ENCODE measurements at regions not wholly inside any gene's neighbourhood (a gene's known extent, or its start where the extent isn't known, plus 50 kb on each side); places are given as distances from the start of the nearest gene placed in this dataset.

DNA sequence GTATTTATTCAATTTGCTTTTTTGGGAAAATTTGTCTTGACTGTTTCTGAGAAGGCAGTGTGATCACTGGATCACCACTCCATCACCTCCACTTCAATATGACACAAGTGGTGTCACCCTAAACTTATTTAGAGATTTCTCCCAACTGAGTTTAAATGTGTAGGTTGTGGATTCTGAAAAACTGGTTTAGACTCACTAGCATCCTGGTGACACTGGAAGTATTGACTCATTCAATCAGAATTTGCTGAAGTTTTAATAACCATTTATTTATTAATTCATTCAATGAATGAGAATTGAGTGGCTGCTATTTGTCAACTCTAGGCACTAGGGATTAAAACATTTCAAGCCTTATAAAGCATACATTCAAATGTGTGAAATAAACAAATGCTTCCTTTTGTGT is 819.1 kb upstream of the EPHA5 start:
- DNase-seq (ENCODE audit: low read depth, low spot score) (no peak), FAIRE-seq (no peak)
- dilution Hi-C loops (cut with MboI; ENCODE audit: extremely low pct_ligation_motif_present, low sequenced_read_pairs), result no loop called here
- Histone ChIP-seq H3K27me3 (ENCODE audit: control insufficient read depth, extremely low read depth, insufficient read depth, low read length) (no peaks in the 10 kb centered on the region), H2AFZ (ENCODE audit: control insufficient read depth, low read length) (no peak overlapping the region), H3K4me1 (ENCODE audit: control insufficient read depth, extremely low read depth, insufficient read depth, low read length) (peaks cover 12% of the 10 kb centered on the region), H3K27ac (ENCODE audit: control insufficient read depth, insufficient read depth, low read length) (no peak overlapping the region), H3K9me3 (ENCODE audit: control insufficient read depth, low read depth, low read length) (no peaks in the 10 kb centered on the region), H3K79me2 (ENCODE audit: control insufficient read depth, insufficient read depth, low read length) (no peaks in the 10 kb centered on the region), H3K36me3 (ENCODE audit: control insufficient read depth in 2 of 2, extremely low read depth in 1 of 2, insufficient read depth in 2 of 2, low read length in 2 of 2) (no peaks in the 10 kb centered on the region), H3K9me1 (ENCODE audit: control insufficient read depth, extremely low read depth, insufficient read depth, low read length) (no peaks in the 10 kb centered on the region), H3K4me3 (ENCODE audit: control insufficient read depth in 2 of 3, extremely low read depth in 1 of 3, insufficient read depth in 2 of 3, low read depth in 1 of 3, low read length in 3 of 3) (no peak overlapping the region), H3K9ac (ENCODE audit: control insufficient read depth, extremely low read depth, insufficient read depth, low read length) (no peak overlapping the region), H4K20me1 (ENCODE audit: control insufficient read depth, extremely low read depth, insufficient read depth, low read length) (no peaks in the 10 kb centered on the region), H3K4me2 (ENCODE audit: control insufficient read depth, extremely low read depth, insufficient read depth, low read depth, low read length) (no peak overlapping the region)
- no peak for TF ChIP-seq EZH2 (IDR thresholded peaks at IDR 0.05; ENCODE audit: low read length)
- TF ChIP-seq, protein P1, sequence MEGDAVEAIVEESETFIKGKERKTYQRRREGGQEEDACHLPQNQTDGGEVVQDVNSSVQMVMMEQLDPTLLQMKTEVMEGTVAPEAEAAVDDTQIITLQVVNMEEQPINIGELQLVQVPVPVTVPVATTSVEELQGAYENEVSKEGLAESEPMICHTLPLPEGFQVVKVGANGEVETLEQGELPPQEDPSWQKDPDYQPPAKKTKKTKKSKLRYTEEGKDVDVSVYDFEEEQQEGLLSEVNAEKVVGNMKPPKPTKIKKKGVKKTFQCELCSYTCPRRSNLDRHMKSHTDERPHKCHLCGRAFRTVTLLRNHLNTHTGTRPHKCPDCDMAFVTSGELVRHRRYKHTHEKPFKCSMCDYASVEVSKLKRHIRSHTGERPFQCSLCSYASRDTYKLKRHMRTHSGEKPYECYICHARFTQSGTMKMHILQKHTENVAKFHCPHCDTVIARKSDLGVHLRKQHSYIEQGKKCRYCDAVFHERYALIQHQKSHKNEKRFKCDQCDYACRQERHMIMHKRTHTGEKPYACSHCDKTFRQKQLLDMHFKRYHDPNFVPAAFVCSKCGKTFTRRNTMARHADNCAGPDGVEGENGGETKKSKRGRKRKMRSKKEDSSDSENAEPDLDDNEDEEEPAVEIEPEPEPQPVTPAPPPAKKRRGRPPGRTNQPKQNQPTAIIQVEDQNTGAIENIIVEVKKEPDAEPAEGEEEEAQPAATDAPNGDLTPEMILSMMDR (optimal IDR thresholded peaks at IDR 0.05 in 1 of 3, IDR thresholded peaks at IDR 0.05 in 1 of 3, conservative IDR thresholded peaks at IDR 0.05 in 1 of 3; ENCODE audit: extremely low read depth in 1 of 3, insufficient read depth in 2 of 3, low read length in 3 of 3), result no peak

DNA sequence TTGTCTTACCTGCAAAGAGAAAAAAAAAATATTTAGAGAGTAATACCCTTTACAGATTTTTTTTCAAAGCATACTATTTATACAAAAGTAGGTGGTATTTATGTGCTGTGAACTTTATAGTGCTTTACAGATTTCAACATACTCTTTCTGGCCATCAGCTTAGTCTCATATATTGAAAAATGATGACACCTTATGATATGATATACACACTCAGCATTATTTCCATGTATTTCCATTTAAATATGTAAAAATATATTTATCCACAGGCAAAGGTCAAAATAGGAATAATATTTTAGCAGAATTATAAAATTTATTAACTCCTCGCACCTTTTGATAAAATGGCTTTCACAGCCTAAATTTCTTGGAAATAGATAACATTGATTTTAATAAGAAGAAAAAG is 815.8 kb upstream of the EPHA5 start:
- H3K36me3 ChIP-seq (ENCODE audit: control insufficient read depth in 2 of 2, extremely low read depth in 1 of 2, insufficient read depth in 2 of 2, low read length in 2 of 2), result no peaks in the 10 kb centered on the region
- no peak overlapping the region for H3K27ac ChIP-seq (ENCODE audit: control insufficient read depth, insufficient read depth, low read length)
- H3K4me1 ChIP-seq (ENCODE audit: control insufficient read depth, extremely low read depth, insufficient read depth, low read length), result peaks cover 17% of the 10 kb centered on the region
- H3K4me3 ChIP-seq (ENCODE audit: control insufficient read depth in 2 of 3, extremely low read depth in 1 of 3, insufficient read depth in 2 of 3, low read depth in 1 of 3, low read length in 3 of 3), result no peak overlapping the region
- no peaks in the 10 kb centered on the region for H3K9me3 ChIP-seq (ENCODE audit: control insufficient read depth, low read depth, low read length)
- no peak for DNase-seq (ENCODE audit: low read depth, low spot score)
- dilution Hi-C loops (cut with MboI; ENCODE audit: extremely low pct_ligation_motif_present, low sequenced_read_pairs), result no loop called here
- no peak overlapping the region for H2AFZ ChIP-seq (ENCODE audit: control insufficient read depth, low read length)
- H3K4me2 ChIP-seq (ENCODE audit: control insufficient read depth, extremely low read depth, insufficient read depth, low read depth, low read length), result no peak overlapping the region
- no peak overlapping the region for H3K9ac ChIP-seq (ENCODE audit: control insufficient read depth, extremely low read depth, insufficient read depth, low read length)
- FAIRE-seq, result no peak
- no peaks in the 10 kb centered on the region for H3K27me3 ChIP-seq (ENCODE audit: control insufficient read depth, extremely low read depth, insufficient read depth, low read length)
- H3K9me1 ChIP-seq (ENCODE audit: control insufficient read depth, extremely low read depth, insufficient read depth, low read length), result no peaks in the 10 kb centered on the region
- no peak for TF ChIP-seq EZH2 (IDR thresholded peaks at IDR 0.05; ENCODE audit: low read length)
- TF ChIP-seq, protein P1 (optimal IDR thresholded peaks at IDR 0.05 in 1 of 3, IDR thresholded peaks at IDR 0.05 in 1 of 3, conservative IDR thresholded peaks at IDR 0.05 in 1 of 3; ENCODE audit: extremely low read depth in 1 of 3, insufficient read depth in 2 of 3, low read length in 3 of 3), result no peak
- no peaks in the 10 kb centered on the region for H4K20me1 ChIP-seq (ENCODE audit: control insufficient read depth, extremely low read depth, insufficient read depth, low read length)
- H3K79me2 ChIP-seq (ENCODE audit: control insufficient read depth, insufficient read depth, low read length), result no peaks in the 10 kb centered on the region

All from keratinocyte (primary cell).